Thoracic aorta (tissue), 2 donors: ENCODE measurements at regions not wholly inside any gene's neighbourhood (a gene's known extent, or its start where the extent isn't known, plus 50 kb on each side); places are given as distances from the start of the nearest gene placed in this dataset.

Experiments
- ATAC-seq: fragments of 150-250 bp; one replicate; pipeline ENCODE4 v1.8.0; 2017; ENCODE audit warnings: low read depth; ENCODE audit not compliant: insufficient number of reproducible peaks, low FRiP score
- DNase-seq: peaks from one replicate; pipeline ENCODE4 v3.0.0-alpha.2; 2020; ENCODE audit warnings: low spot score
- H3K27ac ChIP-seq, 2 donors: fragments of 200-600 bp; sonication (generic); 1 replicate in 1 of 2; 2 replicates in 1 of 2; pipeline ENCODE4 v1.5.1; 2016; ENCODE audit warnings: mild to moderate bottlenecking in 2 of 2, moderate library complexity in 2 of 2
- H3K27me3 ChIP-seq: fragments of 200-600 bp; sonication (generic); replicated peaks from 2 replicates; pipeline ENCODE4 v1.6.0; 2016; ENCODE audit warnings: mild to moderate bottlenecking; ENCODE audit not compliant: insufficient read depth
- H3K36me3 ChIP-seq: fragments of 200-600 bp; sonication (generic); one replicate; pipeline ENCODE4 v1.5.1; 2016
- H3K4me1 ChIP-seq, 2 donors: fragments of 200-600 bp; sonication (generic); 1 replicate in 1 of 2; 2 replicates in 1 of 2; pipeline versions ENCODE4 v1.5.1 to v1.6.0; 2016; ENCODE audit warnings: low read depth in 2 of 2, mild to moderate bottlenecking in 1 of 2; ENCODE audit not compliant: control insufficient read depth in 1 of 2
- H3K4me3 ChIP-seq: fragments of 200-600 bp; sonication (generic); 2 replicates; pipeline ENCODE4 v1.5.1; 2016; ENCODE audit warnings: mild to moderate bottlenecking
- H3K9me3 ChIP-seq: fragments of 200-600 bp; sonication (generic); 2 replicates; pipeline ENCODE4 v1.5.1; 2016
- CTCF ChIP-seq: fragments of 200-600 bp; sonication (generic); IDR thresholded peaks from one replicate; pipeline ENCODE4 v1.5.1; 2019; ENCODE audit warnings: antibody characterized with exemption

- Histone ChIP-seq H3K27ac (no peak overlapping the region), H3K36me3 (no peaks in the 10 kb centered on the region), H3K27me3 (no peaks in the 10 kb centered on the region), H3K4me1 (peaks cover 0 to 7% of the 10 kb centered on the region in 2 donors), H3K4me3 (no peak overlapping the region), H3K9me3 (no peaks in the 10 kb centered on the region)
- no peak for TF ChIP-seq CTCF
- no peak for DNase-seq
- ATAC-seq, result no peak
These were observed 415.5 kb downstream of the LRATD1 start for GRCh38 chr2:15048000-15048399.

GRCh38 chr2:15049096-15049993 is 416.8 kb downstream of the LRATD1 start:
- Histone ChIP-seq H3K27me3 (no peaks in the 10 kb centered on the region), H3K9me3 (no peaks in the 10 kb centered on the region), H3K4me3 (no peak overlapping the region), H3K27ac (no peak overlapping the region), H3K4me1 (no peaks in the 10 kb centered on the region), H3K36me3 (no peaks in the 10 kb centered on the region)
- no peak for ATAC-seq
- TF ChIP-seq CTCF, result no peak
- DNase-seq, result no peak

GRCh38 chr2:15050483-15050882 is 418.0 kb downstream of the LRATD1 start:
- no peaks in the 10 kb centered on the region for H3K9me3 ChIP-seq
- DNase-seq (no peak), ATAC-seq (no peak)
- H3K4me3 ChIP-seq, result no peak overlapping the region
- H3K36me3 ChIP-seq, result no peaks in the 10 kb centered on the region
- H3K27ac ChIP-seq, result no peak overlapping the region
- TF ChIP-seq CTCF, result no peak
- no peaks in the 10 kb centered on the region for H3K27me3 ChIP-seq
- no peaks in the 10 kb centered on the region for H3K4me1 ChIP-seq

GRCh38 chr2:15053542-15053941 is 421.0 kb downstream of the LRATD1 start:
- Histone ChIP-seq H3K4me3 (no peak overlapping the region), H3K36me3 (no peaks in the 10 kb centered on the region), H3K27me3 (no peaks in the 10 kb centered on the region), H3K9me3 (no peaks in the 10 kb centered on the region), H3K27ac (no peak overlapping the region), H3K4me1 (no peaks in the 10 kb centered on the region)
- DNase-seq (no peak), ATAC-seq (no peak)
- no peak for TF ChIP-seq CTCF

GRCh38 chr2:15058015-15058720 is 425.7 kb downstream of the LRATD1 start:
- H3K4me1 ChIP-seq, result no peaks in the 10 kb centered on the region
- ATAC-seq, result no peak
- no peak overlapping the region for H3K27ac ChIP-seq
- DNase-seq, result no peak
- no peak overlapping the region for H3K4me3 ChIP-seq
- H3K9me3 ChIP-seq, result no peaks in the 10 kb centered on the region
- no peak for TF ChIP-seq CTCF
- H3K27me3 ChIP-seq, result no peaks in the 10 kb centered on the region
- H3K36me3 ChIP-seq, result no peaks in the 10 kb centered on the region
